ENCODE measurements at regions not wholly inside any gene's neighbourhood (a gene's known extent, or its start where the extent isn't known, plus 50 kb on each side); places are given as distances from the start of the nearest gene placed in this dataset.

GRCh38 chr5:117877731-117878130 lies 1110.6 kb downstream of the DTWD2 start:
- no peak for DNase-seq

GRCh38 chr5:117872798-117873368 lies 1115.5 kb downstream of the DTWD2 start:
- DNase-seq, result no peak

- no peak for DNase-seq
These were observed 1118.8 kb downstream of the DTWD2 start for GRCh38 chr5:117869596-117869995.

GRCh38 chr5:117863586-117864296 lies 1124.6 kb downstream of the DTWD2 start:
- no peak for DNase-seq

- DNase-seq, result no peak
These were observed 1127.8 kb downstream of the DTWD2 start for GRCh38 chr5:117860550-117860949.

GRCh38 chr5:117859176-117859575 lies 1129.2 kb downstream of the DTWD2 start:
- DNase-seq, result no peak

- no peak for DNase-seq
These were observed 1131.6 kb downstream of the DTWD2 start for GRCh38 chr5:117856713-117857112.

GRCh38 chr5:117837786-117838185 lies 1150.6 kb downstream of the DTWD2 start:
- no peak for DNase-seq

- DNase-seq, result no peak
These were observed 1154.7 kb downstream of the DTWD2 start for GRCh38 chr5:117833691-117834090.

GRCh38 chr5:117829646-117830045 lies 1158.7 kb downstream of the DTWD2 start:
- DNase-seq, result no peak

- no peak for DNase-seq
These were observed 1174.5 kb downstream of the DTWD2 start for GRCh38 chr5:117813850-117814249.

GRCh38 chr5:117812861-117813260 lies 1175.5 kb downstream of the DTWD2 start:
- DNase-seq, result no peak

GRCh38 chr5:117809251-117809650 lies 1179.1 kb downstream of the DTWD2 start:
- DNase-seq, result no peak

- DNase-seq, result no peak
These were observed 1183.3 kb downstream of the DTWD2 start for GRCh38 chr5:117805058-117805457.

GRCh38 chr5:117803533-117803932 lies 1184.8 kb downstream of the DTWD2 start:
- no peak for DNase-seq

GRCh38 chr5:117801583-117801982 lies 1186.8 kb downstream of the DTWD2 start:
- no peak for DNase-seq

- no peak for DNase-seq
These were observed 1188.1 kb downstream of the DTWD2 start for GRCh38 chr5:117800261-117800660.

GRCh38 chr5:117794847-117795246 lies 1193.5 kb downstream of the DTWD2 start:
- no peak for DNase-seq

- DNase-seq, result no peak
These were observed 1194.4 kb downstream of the DTWD2 start for GRCh38 chr5:117793963-117794362.

GRCh38 chr5:117792476-117792875 lies 1195.9 kb downstream of the DTWD2 start:
- DNase-seq, result no peak

GRCh38 chr5:117788596-117788995 lies 1199.8 kb downstream of the DTWD2 start:
- no peak for DNase-seq

- no peak for DNase-seq
These were observed 1204.5 kb upstream of the SEMA6A start for GRCh38 chr5:117779171-117779570.

- no peak for DNase-seq
These were observed 1202.4 kb upstream of the SEMA6A start for GRCh38 chr5:117776977-117777376.

- no peak for DNase-seq
These were observed 1195.3 kb upstream of the SEMA6A start for GRCh38 chr5:117769877-117770276.

- no peak for DNase-seq
These were observed 1188.6 kb upstream of the SEMA6A start for GRCh38 chr5:117763271-117763670.
